AG10803 (cell line): ENCODE measurements at regions not wholly inside any gene's neighbourhood (a gene's known extent, or its start where the extent isn't known, plus 50 kb on each side); places are given as distances from the start of the nearest gene placed in this dataset.

Source experiments
- DNase-seq: peaks from one replicate; pipeline ENCODE4 v3.0.0; 2010; ENCODE audit warnings: low read depth
- H3K4me3 ChIP-seq: 2 replicates; pipeline ENCODE4 v1.5.1; 2011; ENCODE audit warnings: mild to moderate bottlenecking, low read length, control low read depth
- CTCF ChIP-seq: conservative IDR thresholded peaks from 2 replicates; pipeline ENCODE4 v1.5.1; 2011; ENCODE audit warnings: mild to moderate bottlenecking, low read length, control low read depth, inconsistent platforms

- no peak for DNase-seq
- no peak for TF ChIP-seq CTCF
- H3K4me3 ChIP-seq = no peak overlapping the region
Measured at GRCh38 chr10:100688201-100688600, 57.2 kb upstream of the PAX2 start.

DNA sequence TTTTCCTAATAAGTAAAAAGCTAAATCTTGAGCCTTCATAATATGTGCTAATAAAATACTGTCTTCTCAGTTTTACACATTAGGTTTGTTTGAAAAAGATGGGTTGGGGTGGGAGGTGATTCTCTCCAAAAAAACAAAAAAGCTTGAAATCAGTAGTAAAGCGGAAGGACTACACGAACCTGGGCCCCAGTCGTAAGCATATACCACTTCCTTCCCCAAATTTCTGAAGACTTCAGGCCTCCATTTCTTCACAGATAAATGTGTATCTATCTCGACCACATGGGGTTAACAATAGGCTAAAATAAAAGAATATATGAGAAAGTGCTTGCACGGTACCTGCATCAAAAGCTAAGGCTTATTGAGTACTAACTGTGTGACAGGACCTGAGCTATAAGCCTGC, 51.6 kb upstream of the PAX2 start:
- DNase-seq = no peak
- H3K4me3 ChIP-seq = no peak overlapping the region
- no peak for TF ChIP-seq CTCF
